OCI-LY7 (cell line): ENCODE measurements at regions not wholly inside any gene's neighbourhood (a gene's known extent, or its start where the extent isn't known, plus 50 kb on each side); places are given as distances from the start of the nearest gene placed in this dataset.

ENCODE experiments used
- BruUV-seq: library from RNA; stranded (reverse); fragments of 400-500 nt; replicated peaks from 2 replicates; lab custom pipeline; 2021; lab: Mats Ljungman, UMichigan
- CTCF ChIA-PET: fragments of 300-600 bp; sonication (Branson Sonifier 250); formaldehyde crosslinking; loops from one replicate; lab custom pipeline; 2022; ENCODE audit warnings: antibody characterized with exemption; ENCODE audit not compliant: unreplicated experiment; lab: Charles Lee
- POLR2A ChIA-PET: fragments of 300-600 bp; sonication (Branson Sonifier 250); formaldehyde crosslinking; loops from one replicate; lab custom pipeline; 2022; ENCODE audit warnings: antibody characterized with exemption; lab: Charles Lee
- DNase-seq: peaks from one replicate; pipeline ENCODE4 v3.0.0-alpha.2; 2015; ENCODE audit warnings: low spot score
- H2AFZ ChIP-seq: fragments of 200-600 bp; sonication (generic), shearing (Covaris generic); 2 replicates; pipeline ENCODE4 v1.6.1; 2014; ENCODE audit warnings: mild to moderate bottlenecking, antibody characterized with exemption, low read length, moderate library complexity
- H3K27ac ChIP-seq: fragments of 200-600 bp; sonication (generic); 2 replicates; pipeline ENCODE4 v1.5.1; 2014; ENCODE audit warnings: mixed run types, low read depth, mild to moderate bottlenecking, moderate library complexity, low read length, inconsistent platforms; ENCODE audit not compliant: poor library complexity, severe bottlenecking
- H3K36me3 ChIP-seq: fragments of 200-600 bp; sonication (generic); 2 replicates; pipeline ENCODE4 v1.6.1; 2014; ENCODE audit warnings: mild to moderate bottlenecking, antibody characterized with exemption, low read length, moderate library complexity, mixed read lengths; ENCODE audit not compliant: insufficient read depth
- H3K4me1 ChIP-seq: fragments of 200-600 bp; sonication (generic); 2 replicates; pipeline ENCODE4 v1.5.1; 2014; ENCODE audit warnings: mild to moderate bottlenecking, low read length; ENCODE audit not compliant: insufficient read depth, poor library complexity, severe bottlenecking
- H3K4me2 ChIP-seq: fragments of 200-600 bp; sonication (generic); 2 replicates; pipeline ENCODE4 v1.6.1; 2014; ENCODE audit warnings: mild to moderate bottlenecking, low read length
- H3K4me3 ChIP-seq: fragments of 200-600 bp; sonication (generic); 2 replicates; pipeline ENCODE4 v1.5.1; 2014; ENCODE audit warnings: mild to moderate bottlenecking, low read depth, low read length; ENCODE audit not compliant: poor library complexity, severe bottlenecking
- H3K79me2 ChIP-seq: fragments of 200-600 bp; sonication (generic); 2 replicates; pipeline ENCODE4 v1.6.1; 2016; ENCODE audit warnings: low read depth, mild to moderate bottlenecking, low read length, moderate library complexity, mixed read lengths; ENCODE audit not compliant: insufficient read depth
- H3K9me2 ChIP-seq: fragments of 200-600 bp; sonication (generic); 2 replicates; pipeline ENCODE4 v1.6.1; 2016; ENCODE audit warnings: mild to moderate bottlenecking, low read length, mixed read lengths; ENCODE audit not compliant: insufficient read depth
- H3K9me3 ChIP-seq: fragments of 200-600 bp; sonication (generic); 2 replicates; pipeline ENCODE4 v1.6.1; 2014; ENCODE audit warnings: mild to moderate bottlenecking, mixed run types, low read length, mixed read lengths
- H4K20me1 ChIP-seq: fragments of 200-600 bp; sonication (generic); 2 replicates; pipeline ENCODE4 v1.6.1; 2014; ENCODE audit warnings: mild to moderate bottlenecking, antibody characterized with exemption, low read length, moderate library complexity, mixed read lengths; ENCODE audit not compliant: insufficient read depth
- EZH2phosphoT487 ChIP-seq: fragments of 200-600 bp; sonication (generic); IDR thresholded peaks from 2 replicates; pipeline ENCODE4 v1.6.1; 2018; ENCODE audit warnings: low read depth, borderline replicate concordance, mild to moderate bottlenecking, mixed run types, antibody characterized with exemption, low read length, moderate library complexity, mixed read lengths
- intact Hi-C: fragments of 100-400 bp; cut with micrococcal nuclease; formaldehyde crosslinking; loops from one replicate; pipeline ENCODE4 v1.10.0; 2022; ENCODE audit not compliant: unreplicated experiment
- TF ChIP-seq, protein P1 (sequence below): fragments of 200-600 bp; sonication (generic); conservative IDR thresholded peaks from 2 replicates; pipeline ENCODE4 v1.5.1; 2014; ENCODE audit warnings: mild to moderate bottlenecking, antibody characterized with exemption, low read length, moderate library complexity, mixed read lengths

DNA sequence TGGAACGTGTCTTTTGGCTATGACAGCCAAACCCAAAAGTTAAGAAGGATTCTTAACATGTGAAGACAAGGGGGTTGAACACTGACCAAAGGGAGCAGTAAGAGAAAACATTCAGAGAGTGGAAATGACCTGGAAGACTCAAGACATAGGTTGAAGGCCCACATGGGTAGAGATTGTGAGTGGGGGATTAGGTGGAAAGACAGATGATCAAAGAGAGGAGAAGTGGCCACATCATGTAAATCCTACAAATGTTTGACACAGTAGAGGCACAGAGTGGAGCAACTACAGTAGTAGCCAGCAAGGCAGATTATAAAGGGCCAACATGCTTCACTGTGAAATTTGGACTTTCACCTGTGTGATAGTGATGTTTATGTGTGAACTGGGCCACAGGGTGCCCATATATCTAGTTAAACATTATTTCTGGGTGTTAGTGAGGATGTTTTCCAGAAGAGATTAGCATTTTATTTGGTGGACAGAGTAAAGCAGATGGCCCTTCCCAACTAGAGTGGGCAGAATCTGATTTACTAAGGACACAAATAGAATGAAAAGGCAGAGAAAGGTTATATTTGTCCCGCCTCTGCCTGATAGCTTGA lies 559.3 kb downstream of the RAB28 start:
- no peak overlapping the region for H3K27ac ChIP-seq
- no TSS peak for BruUV-seq
- TF ChIP-seq EZH2phosphoT487 = no peak
- TF ChIP-seq, protein P1, sequence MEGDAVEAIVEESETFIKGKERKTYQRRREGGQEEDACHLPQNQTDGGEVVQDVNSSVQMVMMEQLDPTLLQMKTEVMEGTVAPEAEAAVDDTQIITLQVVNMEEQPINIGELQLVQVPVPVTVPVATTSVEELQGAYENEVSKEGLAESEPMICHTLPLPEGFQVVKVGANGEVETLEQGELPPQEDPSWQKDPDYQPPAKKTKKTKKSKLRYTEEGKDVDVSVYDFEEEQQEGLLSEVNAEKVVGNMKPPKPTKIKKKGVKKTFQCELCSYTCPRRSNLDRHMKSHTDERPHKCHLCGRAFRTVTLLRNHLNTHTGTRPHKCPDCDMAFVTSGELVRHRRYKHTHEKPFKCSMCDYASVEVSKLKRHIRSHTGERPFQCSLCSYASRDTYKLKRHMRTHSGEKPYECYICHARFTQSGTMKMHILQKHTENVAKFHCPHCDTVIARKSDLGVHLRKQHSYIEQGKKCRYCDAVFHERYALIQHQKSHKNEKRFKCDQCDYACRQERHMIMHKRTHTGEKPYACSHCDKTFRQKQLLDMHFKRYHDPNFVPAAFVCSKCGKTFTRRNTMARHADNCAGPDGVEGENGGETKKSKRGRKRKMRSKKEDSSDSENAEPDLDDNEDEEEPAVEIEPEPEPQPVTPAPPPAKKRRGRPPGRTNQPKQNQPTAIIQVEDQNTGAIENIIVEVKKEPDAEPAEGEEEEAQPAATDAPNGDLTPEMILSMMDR = no peak
- POLR2A ChIA-PET = no interaction called here
- H3K9me2 ChIP-seq = no peaks in the 10 kb centered on the region; the same call in 1 of the 2 replicates
- no peak for DNase-seq
- no peaks in the 10 kb centered on the region for H3K79me2 ChIP-seq
- H3K4me1 ChIP-seq = no peaks in the 10 kb centered on the region
- CTCF ChIA-PET = no interaction called here
- no peak overlapping the region for H2AFZ ChIP-seq
- H3K36me3 ChIP-seq = no peaks in the 10 kb centered on the region
- H3K4me2 ChIP-seq = no peak overlapping the region
- H4K20me1 ChIP-seq = no peaks in the 10 kb centered on the region
- H3K9me3 ChIP-seq = no peaks in the 10 kb centered on the region
- intact Hi-C loops = no loop called here
- H3K4me3 ChIP-seq = no peak overlapping the region

DNA sequence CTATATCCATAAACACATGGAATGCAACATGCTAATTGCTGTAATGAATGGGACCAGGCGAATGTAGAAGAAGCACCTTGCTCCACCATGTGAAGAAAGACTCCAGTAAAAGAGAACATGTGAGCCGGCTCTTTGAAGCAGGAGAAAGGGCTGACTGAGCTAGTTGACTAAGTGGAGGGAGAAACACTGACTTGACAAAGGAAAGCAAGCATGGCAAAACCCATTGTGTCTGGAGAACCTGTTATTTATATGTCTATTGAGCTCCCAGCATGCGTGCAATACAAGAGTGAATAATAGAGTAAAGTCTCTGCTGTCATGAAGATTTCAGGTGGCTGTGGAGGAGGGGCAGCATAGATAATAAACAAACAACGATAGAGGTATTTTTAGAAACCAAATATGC lies 559.9 kb downstream of the RAB28 start:
- no peaks in the 10 kb centered on the region for H3K4me1 ChIP-seq
- H3K4me3 ChIP-seq = no peak overlapping the region
- no peak overlapping the region for H3K27ac ChIP-seq
- H3K9me2 ChIP-seq = no peaks in the 10 kb centered on the region; the same call in 1 of the 2 replicates
- CTCF ChIA-PET = no interaction called here
- intact Hi-C loops = no loop called here
- no peaks in the 10 kb centered on the region for H3K9me3 ChIP-seq
- H3K4me2 ChIP-seq = no peak overlapping the region
- no peak for DNase-seq
- H4K20me1 ChIP-seq = no peaks in the 10 kb centered on the region
- no peaks in the 10 kb centered on the region for H3K79me2 ChIP-seq
- no peaks in the 10 kb centered on the region for H3K36me3 ChIP-seq
- no TSS peak for BruUV-seq
- TF ChIP-seq EZH2phosphoT487 = no peak
- TF ChIP-seq, protein P1 = no peak
- POLR2A ChIA-PET = no interaction called here
- no peak overlapping the region for H2AFZ ChIP-seq

DNA sequence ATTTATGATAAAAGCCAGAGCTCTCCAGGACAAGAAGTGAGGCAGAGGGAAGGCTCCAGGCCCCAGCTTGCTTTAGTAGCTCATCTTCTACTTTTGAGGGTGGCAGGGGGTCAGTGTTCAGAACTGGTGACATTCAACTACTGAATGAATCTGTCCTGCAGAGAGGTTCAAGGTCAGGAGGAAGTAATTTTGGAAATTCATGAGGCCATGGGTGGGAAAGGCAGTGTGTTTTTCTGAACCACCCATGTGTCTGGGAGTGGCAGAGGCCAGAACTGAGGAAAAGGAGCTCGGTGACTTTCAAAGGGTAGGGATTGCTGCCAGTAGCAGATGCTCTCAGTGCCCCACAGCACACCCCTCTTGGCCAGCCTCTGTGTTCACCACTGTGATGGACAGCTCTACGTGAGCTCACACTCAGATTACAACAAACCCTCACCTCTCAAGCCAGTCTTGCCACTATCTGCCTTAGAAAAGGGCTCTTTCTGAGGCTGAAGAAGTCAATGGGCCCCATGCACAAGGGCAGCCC lies 571.2 kb downstream of the RAB28 start:
- no peak for TF ChIP-seq EZH2phosphoT487
- TF ChIP-seq, protein P1 = no peak
- no TSS peak for BruUV-seq
- POLR2A ChIA-PET = no interaction called here

More for the DNA sequence above, 571.2 kb downstream of the RAB28 start:
- no peak overlapping the region for H2AFZ ChIP-seq
- no peaks in the 10 kb centered on the region for H3K4me1 ChIP-seq
- CTCF ChIA-PET = no interaction called here
- no peak overlapping the region for H3K4me2 ChIP-seq
- H3K4me3 ChIP-seq = no peak overlapping the region
- no peaks in the 10 kb centered on the region for H3K9me2 ChIP-seq
- H4K20me1 ChIP-seq = no peaks in the 10 kb centered on the region
- no peaks in the 10 kb centered on the region for H3K79me2 ChIP-seq
- H3K36me3 ChIP-seq = no peaks in the 10 kb centered on the region
- no peaks in the 10 kb centered on the region for H3K9me3 ChIP-seq
- DNase-seq = no peak
- intact Hi-C loops = no loop called here
- no peak overlapping the region for H3K27ac ChIP-seq
